Spinal cord (tissue), 9 donors: ENCODE measurements at regions not wholly inside any gene's neighbourhood (a gene's known extent, or its start where the extent isn't known, plus 50 kb on each side); places are given as distances from the start of the nearest gene placed in this dataset.
A peak's percentile ranks its signal among the peaks of the same experiment; 100 is the strongest.

Experiments used
- DNase-seq, 6 donors: peaks; one replicate each; pipeline versions ENCODE4 v3.0.0 to v3.0.0-alpha.2; 2013 to 2015; ENCODE audit warnings: low spot score in 6 of 6, low read depth in 4 of 6
- H3K27ac ChIP-seq: one replicate; pipeline ENCODE4 v1.5.1; 2013; ENCODE audit warnings: low read depth, low read length, control low read depth
- H3K27me3 ChIP-seq: one replicate; pipeline ENCODE4 v1.6.1; 2013; ENCODE audit warnings: low read length; ENCODE audit not compliant: control insufficient read depth, insufficient read depth
- H3K36me3 ChIP-seq: one replicate; pipeline ENCODE4 v1.6.1; 2013; ENCODE audit warnings: low read length; ENCODE audit not compliant: control insufficient read depth, insufficient read depth
- H3K4me1 ChIP-seq: one replicate; pipeline ENCODE4 v1.6.1; 2013; ENCODE audit warnings: low read length; ENCODE audit not compliant: control insufficient read depth, insufficient read depth
- H3K4me3 ChIP-seq: one replicate; pipeline ENCODE4 v1.5.1; 2013; ENCODE audit warnings: low read depth, low read length, control low read depth
- H3K9me3 ChIP-seq: one replicate; pipeline ENCODE4 v1.6.1; 2013; ENCODE audit warnings: low read length; ENCODE audit not compliant: control insufficient read depth, insufficient read depth
- WGBS: methylation state at CpG from one replicate; pipeline ENCODE4 v1.1.5; 2013; ENCODE audit warnings: missing lambda C conversion rate; ENCODE audit not compliant: insufficient coverage; 5-methylcytosine and 5-hydroxymethylcytosine counted together
- donor health status: healthy.

DNA sequence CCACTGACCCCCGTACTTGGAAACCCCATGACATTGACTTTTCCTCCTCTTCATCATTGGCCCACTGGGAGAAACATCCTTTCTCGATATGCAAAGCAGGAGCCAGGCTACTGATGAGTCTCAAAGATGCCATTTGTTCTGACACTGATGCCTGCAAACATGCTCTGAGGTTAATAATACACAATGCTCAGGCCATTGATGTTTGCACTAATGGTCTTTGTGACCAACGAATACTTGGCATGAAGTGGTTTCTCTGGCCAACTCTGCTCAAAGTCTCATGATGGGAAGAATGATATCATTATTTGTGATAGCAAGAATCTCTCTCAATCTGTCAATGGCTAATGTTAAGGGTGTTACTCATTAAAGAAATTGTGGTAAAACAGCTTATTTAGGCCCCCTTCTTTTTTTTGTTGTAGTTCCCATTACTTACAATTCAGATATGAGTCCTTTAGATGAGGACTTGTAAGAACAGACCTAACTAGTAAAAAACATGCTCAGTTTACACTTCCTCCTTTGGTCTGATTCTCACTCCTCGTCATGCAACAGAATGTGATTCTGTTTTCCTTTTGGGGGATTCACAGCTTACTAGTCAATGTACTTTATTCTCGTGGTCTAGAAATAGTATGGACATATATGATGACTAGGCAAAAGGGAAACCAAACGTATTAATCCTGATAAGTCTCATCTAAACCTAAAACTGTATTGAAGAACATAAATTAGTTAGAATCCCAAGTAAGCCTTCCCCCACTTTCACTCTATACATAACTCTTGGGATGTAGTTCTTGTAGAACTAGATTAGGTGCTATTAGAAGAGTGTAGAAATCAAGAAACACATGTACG is 488.8 kb upstream of the DPPA4 start:
- no peaks in the 10 kb centered on the region for H3K36me3 ChIP-seq
- WGBS = 87% methylated on average over 4 of the region's 7 CpGs
- H3K27me3 ChIP-seq = no peaks in the 10 kb centered on the region
- H3K4me3 ChIP-seq = no peak overlapping the region
- H3K9me3 ChIP-seq = no peaks in the 10 kb centered on the region
- H3K27ac ChIP-seq = no peak overlapping the region
- H3K4me1 ChIP-seq = no peaks in the 10 kb centered on the region
- DNase-seq = no peak

DNA sequence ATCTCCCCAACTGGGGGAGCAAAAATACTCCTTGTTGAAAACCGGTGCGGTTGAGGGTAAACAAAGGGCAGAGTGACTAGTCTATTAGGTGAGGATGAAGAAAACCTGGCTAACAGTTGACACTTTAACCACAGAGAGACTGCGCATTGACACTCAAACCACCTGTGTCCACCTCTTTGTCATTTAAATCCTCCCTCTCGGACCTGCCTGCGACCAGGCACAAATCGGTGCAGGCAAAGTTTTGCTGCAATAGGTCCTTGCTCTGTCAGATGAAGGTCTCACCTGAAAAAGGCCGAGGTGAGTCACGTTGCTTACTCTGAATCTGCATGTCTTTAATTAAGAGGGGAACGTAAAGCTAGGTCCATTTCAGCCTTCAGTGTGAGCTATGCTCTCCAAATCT is 494.1 kb upstream of the DPPA4 start:
- 68% methylated on average over 9 of the region's 9 CpGs for WGBS
- no peaks in the 10 kb centered on the region for H3K27me3 ChIP-seq
- H3K27ac ChIP-seq = no peak overlapping the region
- DNase-seq = no peak
- H3K9me3 ChIP-seq = no peaks in the 10 kb centered on the region
- no peak overlapping the region for H3K4me3 ChIP-seq
- H3K36me3 ChIP-seq = no peaks in the 10 kb centered on the region
- no peaks in the 10 kb centered on the region for H3K4me1 ChIP-seq

DNA sequence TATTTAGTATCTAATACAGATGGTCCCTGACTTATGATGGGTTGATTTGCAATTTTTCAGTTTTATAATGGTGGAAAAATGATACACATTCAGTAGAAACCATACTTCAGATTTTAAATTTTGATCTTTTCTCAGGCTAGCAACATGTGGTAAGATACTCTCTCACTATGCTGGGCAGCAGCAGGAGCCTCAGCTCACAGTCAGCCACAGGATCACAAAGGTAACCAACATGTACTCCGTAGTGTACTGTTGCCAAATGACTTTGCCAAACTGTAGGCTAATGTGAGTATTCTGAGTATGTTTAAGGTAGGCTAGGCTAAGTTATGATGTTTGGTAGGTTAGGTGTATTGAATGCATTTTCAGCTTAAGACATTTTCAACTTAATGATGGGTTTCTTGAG is 498.6 kb upstream of the DPPA4 start:
- Histone ChIP-seq H3K27me3 (no peaks in the 10 kb centered on the region), H3K4me1 (no peaks in the 10 kb centered on the region), H3K36me3 (no peaks in the 10 kb centered on the region), H3K27ac (no peak overlapping the region), H3K9me3 (no peaks in the 10 kb centered on the region), H3K4me3 (no peak overlapping the region)
- WGBS = no CpG with 5 or more reads among the region's 1 CpG
- DNase-seq = no peak

DNA sequence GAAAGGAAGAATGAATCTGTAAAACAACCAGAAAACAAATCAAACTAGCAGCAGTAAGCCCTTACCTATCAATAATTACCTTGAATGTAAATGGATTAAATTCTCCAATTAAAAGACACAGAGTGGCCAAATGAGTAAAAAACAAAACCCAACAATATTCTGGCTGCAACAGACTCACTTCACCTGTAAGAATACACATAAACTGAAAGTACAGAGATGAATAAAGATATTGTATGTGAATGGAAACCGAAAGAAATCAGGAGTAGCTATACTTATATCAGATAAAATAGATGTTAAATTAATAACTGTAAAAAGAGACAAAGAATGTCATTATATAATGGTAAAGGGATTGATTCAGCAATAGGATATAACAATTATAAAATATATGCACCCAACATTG is 514.5 kb upstream of the DPPA4 start:
- Histone ChIP-seq H3K9me3 (peaks cover 7% of the 10 kb centered on the region), H3K36me3 (no peaks in the 10 kb centered on the region), H3K27ac (no peak overlapping the region), H3K27me3 (no peaks in the 10 kb centered on the region), H3K4me3 (no peak overlapping the region), H3K4me1 (no peaks in the 10 kb centered on the region)
- no peak for DNase-seq
- no CpG with 5 or more reads among the region's 1 CpG for WGBS

DNA sequence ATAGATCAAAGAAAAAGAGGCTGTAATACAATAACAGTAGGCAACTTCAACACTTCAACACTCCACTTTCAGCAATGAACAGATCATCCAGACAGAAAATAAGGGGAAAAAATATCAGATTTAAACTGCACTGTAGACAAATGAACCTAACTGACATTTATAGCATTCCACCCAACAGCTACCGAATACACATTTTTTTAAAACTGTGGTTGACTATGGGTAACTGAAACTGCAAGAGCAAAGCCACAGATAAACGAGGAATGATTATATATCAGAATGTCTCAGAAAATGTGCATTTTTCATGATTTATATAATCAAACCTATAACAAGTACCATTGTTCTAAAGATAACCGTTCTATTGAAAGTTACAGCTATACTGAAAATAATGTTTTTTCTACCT is 514.9 kb upstream of the DPPA4 start:
- no peak overlapping the region for H3K4me3 ChIP-seq
- no peak overlapping the region for H3K27ac ChIP-seq
- no CpG with 5 or more reads among the region's 3 CpGs for WGBS
- no peak for DNase-seq
- H3K9me3 ChIP-seq = peaks cover 7% of the 10 kb centered on the region
- no peaks in the 10 kb centered on the region for H3K36me3 ChIP-seq
- no peaks in the 10 kb centered on the region for H3K27me3 ChIP-seq
- no peaks in the 10 kb centered on the region for H3K4me1 ChIP-seq

DNA sequence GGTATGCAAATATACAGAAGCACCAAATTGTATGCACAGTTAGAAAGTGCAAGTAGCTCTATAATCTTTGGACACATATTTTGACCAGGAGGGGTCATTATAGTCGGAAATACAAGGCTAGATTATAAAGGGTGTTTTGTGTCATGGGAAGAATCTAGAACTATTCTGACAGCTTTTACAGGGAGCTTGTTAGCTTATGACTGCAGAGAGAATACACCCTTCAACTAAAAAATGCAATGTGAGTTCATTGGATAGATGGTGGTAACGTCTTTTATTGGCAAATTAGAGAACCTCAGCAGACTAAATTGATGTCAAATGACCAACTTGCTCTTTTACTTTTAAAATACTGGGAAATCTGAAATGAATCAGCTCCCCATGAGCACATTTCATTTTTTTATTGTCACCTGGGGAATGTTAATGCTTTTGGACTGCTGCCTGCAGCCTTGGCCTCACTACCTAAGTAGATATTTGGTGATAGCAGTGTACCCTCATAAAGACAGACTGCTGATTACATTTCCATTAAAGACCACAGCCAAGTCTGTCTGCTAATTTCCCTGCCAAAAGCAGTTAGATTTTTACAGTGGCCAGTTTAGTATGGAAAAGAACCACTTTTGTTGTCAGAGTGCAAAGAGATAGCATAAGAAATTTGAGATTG is 515.9 kb upstream of the DPPA4 start:
- Histone ChIP-seq H3K4me1 (no peaks in the 10 kb centered on the region), H3K4me3 (no peak overlapping the region), H3K9me3 (peaks cover 7% of the 10 kb centered on the region), H3K36me3 (no peaks in the 10 kb centered on the region), H3K27ac (no peak overlapping the region), H3K27me3 (no peaks in the 10 kb centered on the region)
- DNase-seq = peak in 3 of 6 donors; percentile 4 to 75 (median 6)
- no CpG with 5 or more reads among the region's 2 CpGs for WGBS

DNA sequence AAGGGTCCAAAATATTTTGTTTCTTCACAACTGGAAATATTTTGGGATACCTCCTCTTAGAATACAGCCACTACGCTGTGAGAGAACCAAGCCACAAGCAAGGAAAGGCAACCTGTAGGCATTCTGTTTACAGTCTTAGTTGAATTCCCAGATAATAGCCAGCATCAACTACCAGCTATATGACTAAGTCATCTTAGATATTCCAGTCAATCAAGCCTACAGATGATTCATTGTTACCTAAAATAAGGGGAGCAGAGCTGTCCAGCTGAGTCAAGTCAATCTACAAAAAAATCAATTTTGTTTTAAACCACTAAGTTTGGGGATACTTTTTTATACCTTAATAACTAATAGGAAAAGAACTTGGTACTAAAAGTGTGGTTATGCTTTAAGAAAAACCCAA is 526.4 kb upstream of the DPPA4 start:
- Histone ChIP-seq H3K27ac (no peak overlapping the region), H3K4me1 (no peaks in the 10 kb centered on the region), H3K4me3 (no peak overlapping the region), H3K9me3 (no peaks in the 10 kb centered on the region), H3K27me3 (no peaks in the 10 kb centered on the region), H3K36me3 (no peaks in the 10 kb centered on the region)
- DNase-seq = no peak
- WGBS = 100% methylated on average over 1 of the region's 1 CpG

DNA sequence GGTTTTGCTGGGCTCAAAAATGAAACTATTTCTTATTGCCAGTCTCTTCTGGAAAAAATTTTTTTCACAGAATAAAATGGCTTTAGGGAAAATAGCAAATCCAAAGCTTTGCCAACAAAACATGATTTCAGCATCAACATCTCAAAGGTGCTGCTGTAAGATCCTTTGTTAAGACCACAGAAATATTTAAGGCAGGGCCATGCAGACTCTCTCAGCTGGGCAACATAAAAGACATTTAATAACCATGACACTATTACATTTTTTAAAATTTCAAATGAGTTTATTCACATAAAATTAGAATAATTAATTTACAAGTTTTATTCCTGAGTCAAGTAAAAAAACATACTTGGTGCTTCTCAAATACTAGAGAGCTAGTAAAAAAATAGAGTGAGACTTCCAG is 527.1 kb upstream of the DPPA4 start:
- no peak for DNase-seq
- Histone ChIP-seq H3K4me3 (no peak overlapping the region), H3K4me1 (no peaks in the 10 kb centered on the region)

DNA sequence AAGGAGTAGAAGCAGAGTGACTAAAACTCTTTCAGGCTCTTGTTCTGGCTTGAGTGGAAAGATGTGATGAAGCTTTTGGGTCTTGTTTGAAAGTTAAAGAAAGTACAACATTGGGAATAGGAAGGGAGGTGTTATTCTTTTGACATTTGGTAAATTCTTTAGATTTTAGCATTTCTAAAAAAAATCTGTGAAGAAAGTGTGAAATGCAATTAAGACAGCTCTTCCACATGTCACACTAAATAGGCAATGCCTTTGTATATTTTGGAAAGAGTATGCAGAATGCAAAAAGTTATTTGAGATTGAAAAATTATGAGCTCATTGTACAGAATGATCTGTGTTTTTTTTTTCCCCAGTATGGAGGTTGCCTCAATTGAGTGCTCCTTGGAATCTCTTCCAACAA is 532.2 kb upstream of the DPPA4 start:
- Histone ChIP-seq H3K27me3 (no peaks in the 10 kb centered on the region), H3K36me3 (no peaks in the 10 kb centered on the region), H3K4me1 (no peaks in the 10 kb centered on the region), H3K9me3 (no peaks in the 10 kb centered on the region), H3K4me3 (no peak overlapping the region), H3K27ac (no peak overlapping the region)
- peak in 1 of 6 donors; percentile 55 for DNase-seq

More for the DNA sequence above, 527.1 kb upstream of the DPPA4 start:
- no peaks in the 10 kb centered on the region for H3K27me3 ChIP-seq
- H3K27ac ChIP-seq = no peak overlapping the region
- H3K36me3 ChIP-seq = no peaks in the 10 kb centered on the region
- no peaks in the 10 kb centered on the region for H3K9me3 ChIP-seq
